Activated CD4-positive, alpha-beta memory T cell treated with anti-CD3 and anti-CD28 coated beads for 36 hours (primary cell): ENCODE measurements at regions not wholly inside any gene's neighbourhood (a gene's known extent, or its start where the extent isn't known, plus 50 kb on each side); places are given as distances from the start of the nearest gene placed in this dataset.

Source experiments
- CTCF ChIA-PET: fragments of 350-600 bp; sonication (Branson Sonifier 250); formaldehyde crosslinking; loops from one replicate; lab custom pipeline; 2021; ENCODE audit warnings: antibody characterized with exemption, inconsistent platforms; lab: Charles Lee
- POLR2A ChIA-PET: fragments of 350-600 bp; sonication (Branson Sonifier 250); formaldehyde crosslinking; loops from one replicate; lab custom pipeline; 2021; ENCODE audit warnings: antibody characterized with exemption; lab: Charles Lee
- DNase-seq: peaks from one replicate; pipeline ENCODE4 v3.0.0-alpha.2; 2020
- H3K27ac Mint-ChIP-seq: one replicate; pipeline ENCODE4 v1.8.0; 2021; ENCODE audit warnings: mixed read lengths
- H3K27me3 Mint-ChIP-seq: one replicate; pipeline ENCODE4 v1.8.0; 2021; ENCODE audit warnings: mixed read lengths
- H3K36me3 Mint-ChIP-seq: one replicate; pipeline ENCODE4 v1.8.0; 2021; ENCODE audit warnings: mixed read lengths
- H3K4me1 Mint-ChIP-seq: one replicate; pipeline ENCODE4 v1.8.0; 2021; ENCODE audit warnings: low read depth, mixed read lengths
- H3K4me3 Mint-ChIP-seq: one replicate; pipeline ENCODE4 v1.8.0; 2021; ENCODE audit warnings: mild to moderate bottlenecking, mixed read lengths
- H3K9me3 Mint-ChIP-seq: one replicate; pipeline ENCODE4 v1.8.0; 2021; ENCODE audit warnings: mixed read lengths
- intact Hi-C: fragments of 100-400 bp; cut with micrococcal nuclease; formaldehyde crosslinking; loops from one replicate; pipeline ENCODE4 v1.15.1; 2023

DNA sequence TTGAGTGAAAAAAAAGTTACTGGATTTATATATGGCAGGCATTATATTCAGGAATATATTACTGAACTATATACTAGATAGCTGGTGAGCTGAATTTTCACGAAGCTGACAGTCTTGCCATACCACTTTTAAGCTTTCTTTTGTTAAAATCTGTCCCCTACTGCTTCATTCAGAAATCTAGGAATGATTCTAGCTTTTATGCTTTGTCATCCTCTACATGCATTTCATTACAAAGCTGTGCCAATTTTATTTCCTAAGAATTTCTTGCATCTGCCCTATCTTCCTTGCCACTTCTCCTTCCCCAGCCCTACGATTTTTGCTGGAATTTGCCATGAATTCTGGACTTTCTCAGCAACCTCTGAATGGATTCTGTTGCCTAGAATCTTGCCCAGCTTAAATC is 158.5 kb upstream of the ADGRB3 start:
- Mint-ChIP-seq H3K4me3 (no peak overlapping the region), H3K9me3 (peaks cover 11% of the 10 kb centered on the region)
- CTCF ChIA-PET, result no interaction called here

DNA sequence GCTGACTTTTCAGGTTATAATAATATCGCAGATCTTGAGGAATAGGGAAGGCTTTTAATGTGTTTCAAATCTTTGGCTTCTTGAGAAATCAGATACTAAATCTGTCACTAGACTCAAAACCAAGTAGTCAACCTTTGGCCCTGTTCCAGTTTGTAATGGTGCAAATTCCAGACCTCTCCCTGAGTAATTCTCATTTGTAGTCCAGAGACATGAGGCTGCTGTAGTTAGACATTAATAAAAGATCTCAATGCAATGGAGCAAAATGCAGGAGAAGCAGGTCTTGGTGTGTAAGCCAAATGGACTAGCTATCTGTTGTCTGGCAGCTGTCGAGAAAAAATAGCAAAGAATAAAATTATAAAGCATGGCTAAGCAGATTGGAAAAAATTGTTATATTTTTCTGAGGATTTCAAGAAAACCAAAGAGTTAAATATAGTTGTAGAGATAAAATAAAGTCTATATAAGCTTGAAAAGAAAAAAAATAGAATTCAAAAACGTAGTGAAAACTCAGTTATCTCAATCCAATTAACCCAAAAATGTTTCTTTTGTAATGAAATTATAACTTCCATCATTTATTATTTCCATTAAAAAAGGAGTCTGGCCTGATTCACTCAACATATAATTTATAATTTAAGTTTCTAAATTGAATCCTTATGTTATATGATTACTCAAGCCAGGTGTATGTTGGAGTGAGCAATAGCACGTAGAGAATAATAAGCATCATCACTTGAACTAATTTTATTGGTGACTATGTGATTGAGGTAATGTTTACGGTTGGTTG is 161.5 kb upstream of the ADGRB3 start:
- Mint-ChIP-seq H3K27ac (no peak overlapping the region), H3K27me3 (no peaks in the 10 kb centered on the region), H3K4me3 (no peak overlapping the region), H3K4me1 (no peaks in the 10 kb centered on the region), H3K9me3 (no peaks in the 10 kb centered on the region), H3K36me3 (no peaks in the 10 kb centered on the region)
- intact Hi-C loops, result no loop called here
- ChIA-PET CTCF (no interaction called here), POLR2A (no interaction called here)
- no peak for DNase-seq

More for the DNA sequence above, 158.5 kb upstream of the ADGRB3 start:
- Mint-ChIP-seq H3K4me1 (no peaks in the 10 kb centered on the region), H3K27ac (no peak overlapping the region), H3K27me3 (no peaks in the 10 kb centered on the region), H3K36me3 (no peaks in the 10 kb centered on the region)
- intact Hi-C loops, result no loop called here
- DNase-seq, result no peak
- POLR2A ChIA-PET, result no interaction called here

DNA sequence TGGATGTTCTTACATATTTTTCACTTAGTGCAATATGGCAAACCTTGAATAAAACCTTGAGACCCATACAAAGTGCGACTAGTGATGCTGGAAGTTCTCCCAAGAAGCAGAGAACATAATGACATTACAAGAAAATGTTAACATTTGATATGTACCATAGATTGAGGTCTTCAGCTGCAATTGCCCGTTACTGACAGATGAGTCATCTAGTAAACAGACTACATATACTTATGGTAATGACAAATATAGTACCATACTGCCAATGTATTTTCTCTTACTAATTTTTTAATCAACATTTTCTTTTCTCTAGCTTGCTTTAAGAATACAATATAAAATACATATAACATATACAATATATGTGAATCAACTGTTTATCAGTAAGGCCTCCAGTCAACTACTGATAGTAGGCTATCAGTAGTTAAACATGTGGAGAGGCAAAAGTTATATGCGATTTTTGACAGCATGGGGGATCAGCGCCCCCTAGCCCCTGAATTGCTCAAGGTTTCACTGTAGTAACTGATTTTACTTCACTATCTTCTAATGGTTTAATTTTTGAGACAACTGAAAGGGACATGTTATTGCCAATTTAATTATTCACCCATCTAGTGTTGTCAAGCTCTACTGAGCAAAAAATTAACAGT is 166.7 kb upstream of the ADGRB3 start:
- H3K27ac Mint-ChIP-seq, result no peak overlapping the region
- H3K9me3 Mint-ChIP-seq, result no peaks in the 10 kb centered on the region
- H3K27me3 Mint-ChIP-seq, result no peaks in the 10 kb centered on the region
- intact Hi-C loops, result no loop called here
- ChIA-PET POLR2A (no interaction called here), CTCF (no interaction called here)
- no peak for DNase-seq
- H3K4me3 Mint-ChIP-seq, result no peak overlapping the region
- no peaks in the 10 kb centered on the region for H3K36me3 Mint-ChIP-seq
- no peaks in the 10 kb centered on the region for H3K4me1 Mint-ChIP-seq

DNA sequence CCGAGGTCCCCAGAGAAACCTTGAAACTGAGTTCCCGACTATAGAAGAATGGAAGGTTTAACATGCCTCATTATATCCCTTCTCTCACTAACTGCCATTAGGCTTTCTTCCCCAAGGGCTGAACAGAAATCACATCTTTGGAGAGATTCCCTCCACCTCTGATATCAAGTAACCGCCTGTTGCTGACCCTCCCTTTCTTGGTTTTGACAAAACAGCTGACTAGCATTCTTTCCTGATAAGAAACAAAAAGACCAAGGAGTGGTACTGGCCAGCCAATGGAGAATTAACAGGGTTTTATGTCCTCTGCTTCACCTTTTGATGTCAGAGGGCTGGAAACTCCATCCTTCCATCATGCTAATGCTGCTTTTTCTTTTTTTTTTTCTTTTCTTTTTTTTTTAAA is 176.6 kb upstream of the ADGRB3 start:
- no peak for DNase-seq
- peaks cover 14% of the 10 kb centered on the region for H3K9me3 Mint-ChIP-seq
- H3K27me3 Mint-ChIP-seq, result no peaks in the 10 kb centered on the region
- intact Hi-C loops, result no loop called here
- H3K4me1 Mint-ChIP-seq, result no peaks in the 10 kb centered on the region
- no peak overlapping the region for H3K4me3 Mint-ChIP-seq
- POLR2A ChIA-PET, result no interaction called here
- H3K27ac Mint-ChIP-seq, result no peak overlapping the region
- no peaks in the 10 kb centered on the region for H3K36me3 Mint-ChIP-seq
- CTCF ChIA-PET, result no interaction called here

- ChIA-PET POLR2A (no interaction called here), CTCF (no interaction called here)
- no peak for DNase-seq
- H3K27ac Mint-ChIP-seq, result no peak overlapping the region
- no peaks in the 10 kb centered on the region for H3K27me3 Mint-ChIP-seq
- no peak overlapping the region for H3K4me3 Mint-ChIP-seq
- H3K9me3 Mint-ChIP-seq, result peaks cover 7% of the 10 kb centered on the region
- H3K4me1 Mint-ChIP-seq, result no peaks in the 10 kb centered on the region
- no peaks in the 10 kb centered on the region for H3K36me3 Mint-ChIP-seq
- intact Hi-C loops, result no loop called here
Observed at GRCh38 chr6:68447112-68447511, 188.0 kb upstream of the ADGRB3 start.

DNA sequence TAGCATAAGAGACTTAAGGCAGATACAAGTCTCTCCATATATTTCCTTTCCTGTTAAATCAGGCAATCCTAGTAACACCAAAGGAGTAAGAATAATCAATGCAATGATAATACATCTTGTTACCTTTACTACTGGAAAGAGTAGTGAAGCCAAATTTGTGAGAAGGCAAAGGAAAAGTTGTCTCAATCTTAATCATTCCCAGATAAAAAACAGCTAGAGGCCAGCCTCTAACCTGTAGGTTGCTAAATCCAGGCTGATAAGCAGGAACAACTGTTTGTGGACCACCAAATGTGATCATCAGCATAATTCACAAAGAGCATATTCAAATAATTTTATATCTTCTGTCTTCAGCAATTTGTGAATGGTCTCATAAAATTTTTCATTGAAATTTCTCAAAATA is 189.2 kb upstream of the ADGRB3 start:
- POLR2A ChIA-PET, result no interaction called here
- Mint-ChIP-seq H3K4me1 (no peaks in the 10 kb centered on the region), H3K27ac (no peak overlapping the region)

GRCh38 chr6:68443704-68444103 is 191.4 kb upstream of the ADGRB3 start:
- intact Hi-C loops, result no loop called here

More for the DNA sequence above, 189.2 kb upstream of the ADGRB3 start:
- CTCF ChIA-PET, result no interaction called here
- Mint-ChIP-seq H3K27me3 (no peaks in the 10 kb centered on the region), H3K36me3 (no peaks in the 10 kb centered on the region), H3K9me3 (peaks cover 3% of the 10 kb centered on the region), H3K4me3 (no peak overlapping the region)
- intact Hi-C loops, result no loop called here
- no peak for DNase-seq

GRCh38 chr6:68427630-68428029 is 207.5 kb upstream of the ADGRB3 start:
- H3K4me3 Mint-ChIP-seq, result no peak overlapping the region
- intact Hi-C loops, result no loop called here
- H3K27ac Mint-ChIP-seq, result no peak overlapping the region
- DNase-seq, result no peak
- no peaks in the 10 kb centered on the region for H3K4me1 Mint-ChIP-seq
- H3K27me3 Mint-ChIP-seq, result no peaks in the 10 kb centered on the region
- ChIA-PET POLR2A (no interaction called here), CTCF (no interaction called here)
- no peaks in the 10 kb centered on the region for H3K36me3 Mint-ChIP-seq
- no peaks in the 10 kb centered on the region for H3K9me3 Mint-ChIP-seq

More at GRCh38 chr6:68443704-68444103, 191.4 kb upstream of the ADGRB3 start:
- Mint-ChIP-seq H3K27ac (no peak overlapping the region), H3K9me3 (peaks cover 5% of the 10 kb centered on the region), H3K27me3 (no peaks in the 10 kb centered on the region), H3K36me3 (no peaks in the 10 kb centered on the region), H3K4me3 (no peak overlapping the region), H3K4me1 (no peaks in the 10 kb centered on the region)
- DNase-seq, result no peak
- POLR2A ChIA-PET, result no interaction called here
- CTCF ChIA-PET, result no interaction called here

DNA sequence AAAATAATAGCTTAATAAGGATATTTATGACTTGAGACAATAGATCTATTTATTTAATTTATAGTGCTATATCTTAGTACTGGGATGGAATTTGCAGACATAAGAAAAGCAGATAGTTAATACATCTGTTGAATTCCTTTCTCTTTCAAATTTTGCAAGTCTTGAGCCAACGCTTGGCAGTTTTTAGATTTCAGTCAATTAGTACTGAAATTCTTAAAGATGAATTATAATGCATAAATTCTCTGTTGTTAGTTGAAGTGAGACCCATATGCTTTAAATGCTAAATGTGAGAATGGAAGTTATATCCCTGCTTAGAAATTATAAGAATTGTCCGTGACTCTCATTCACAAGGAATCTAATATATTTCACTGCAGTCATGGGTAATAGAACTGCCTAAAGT is 225.1 kb upstream of the ADGRB3 start:
- no peaks in the 10 kb centered on the region for H3K36me3 Mint-ChIP-seq
- POLR2A ChIA-PET, result no interaction called here
- no peaks in the 10 kb centered on the region for H3K4me1 Mint-ChIP-seq
- intact Hi-C loops, result no loop called here
- H3K27ac Mint-ChIP-seq, result no peak overlapping the region
- H3K27me3 Mint-ChIP-seq, result no peaks in the 10 kb centered on the region
- no peak overlapping the region for H3K4me3 Mint-ChIP-seq
- H3K9me3 Mint-ChIP-seq, result peaks cover 3% of the 10 kb centered on the region
- DNase-seq, result no peak
- CTCF ChIA-PET, result no interaction called here

DNA sequence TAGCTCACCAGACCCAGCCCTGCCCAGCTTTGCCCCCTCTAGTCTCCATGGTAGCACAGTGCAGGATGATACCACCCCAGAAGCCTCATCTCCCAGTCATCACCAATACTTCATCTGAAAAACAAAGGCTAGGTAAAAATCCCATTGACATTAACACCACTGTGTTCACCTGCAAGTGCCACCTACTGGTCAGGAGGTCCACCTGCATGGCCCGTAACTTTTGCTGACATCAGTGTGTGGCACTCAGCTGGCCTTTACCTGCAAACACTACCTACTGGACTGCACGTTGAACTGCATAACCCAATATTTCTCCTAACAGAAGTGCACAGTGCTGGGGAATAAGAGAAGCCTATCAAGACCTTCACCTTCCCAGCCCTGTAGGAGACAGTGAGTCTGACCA is 234.7 kb upstream of the ADGRB3 start:
- H3K27me3 Mint-ChIP-seq, result no peaks in the 10 kb centered on the region
- H3K27ac Mint-ChIP-seq, result no peak overlapping the region
- POLR2A ChIA-PET, result no interaction called here
- no peaks in the 10 kb centered on the region for H3K36me3 Mint-ChIP-seq
- no peak for DNase-seq
- CTCF ChIA-PET, result no interaction called here
- intact Hi-C loops, result no loop called here
- H3K4me3 Mint-ChIP-seq, result no peak overlapping the region
- no peaks in the 10 kb centered on the region for H3K4me1 Mint-ChIP-seq
- peaks cover 15% of the 10 kb centered on the region for H3K9me3 Mint-ChIP-seq

DNA sequence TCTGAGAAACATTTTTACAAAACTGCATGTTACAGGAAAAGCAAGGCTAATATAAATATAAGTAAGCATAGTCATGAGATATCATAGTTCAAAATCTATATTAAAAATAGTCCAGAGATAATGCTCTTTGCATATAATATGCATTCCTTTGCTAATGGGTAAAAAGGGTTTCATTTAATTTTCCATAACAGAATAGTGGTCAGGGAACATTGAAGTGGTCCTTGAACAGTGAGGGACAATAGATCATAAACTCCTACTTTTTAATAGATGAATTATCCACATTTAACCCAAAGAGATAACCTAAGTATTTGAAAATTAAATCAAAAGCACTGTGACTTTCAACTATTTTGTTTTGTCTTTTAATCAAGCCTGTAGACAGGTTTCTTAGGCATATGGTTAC is 243.1 kb upstream of the ADGRB3 start:
- Mint-ChIP-seq H3K4me1 (no peaks in the 10 kb centered on the region), H3K4me3 (no peak overlapping the region), H3K36me3 (no peaks in the 10 kb centered on the region), H3K27me3 (no peaks in the 10 kb centered on the region), H3K9me3 (no peaks in the 10 kb centered on the region), H3K27ac (no peak overlapping the region)
- POLR2A ChIA-PET, result no interaction called here
- intact Hi-C loops, result no loop called here
- no peak for DNase-seq
- CTCF ChIA-PET, result no interaction called here

- Mint-ChIP-seq H3K4me3 (no peak overlapping the region), H3K27ac (no peak overlapping the region), H3K9me3 (peaks cover 15% of the 10 kb centered on the region), H3K27me3 (no peaks in the 10 kb centered on the region), H3K4me1 (no peaks in the 10 kb centered on the region), H3K36me3 (no peaks in the 10 kb centered on the region)
- POLR2A ChIA-PET, result no interaction called here
- CTCF ChIA-PET, result no interaction called here
- no peak for DNase-seq
- intact Hi-C loops, result no loop called here
Observed at GRCh38 chr6:68372991-68373390, 262.1 kb upstream of the ADGRB3 start.

DNA sequence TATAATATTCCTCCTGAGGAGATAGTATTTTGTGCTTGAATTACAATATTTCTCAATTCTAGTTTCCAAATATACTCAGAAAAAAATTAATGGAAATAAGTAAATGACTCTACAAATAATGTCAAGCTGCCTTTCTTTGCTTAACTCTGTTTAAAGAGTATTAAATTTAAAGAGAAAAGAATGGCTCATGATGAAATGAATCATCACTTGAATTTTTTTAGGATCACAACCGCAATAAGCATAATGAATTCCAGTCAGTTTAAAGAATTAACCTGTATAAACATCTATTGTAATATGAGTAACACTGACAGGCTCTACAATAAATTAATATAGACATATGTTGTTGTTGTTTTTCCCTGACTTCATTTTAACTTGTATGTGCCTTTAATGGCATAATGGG is 266.2 kb upstream of the ADGRB3 start:
- DNase-seq, result no peak
- Mint-ChIP-seq H3K27me3 (no peaks in the 10 kb centered on the region), H3K9me3 (peaks cover 18% of the 10 kb centered on the region), H3K4me1 (no peaks in the 10 kb centered on the region), H3K36me3 (no peaks in the 10 kb centered on the region), H3K4me3 (no peak overlapping the region), H3K27ac (no peak overlapping the region)
- intact Hi-C loops, result no loop called here
- ChIA-PET POLR2A (no interaction called here), CTCF (no interaction called here)
